ENCODE measurements at regions not wholly inside any gene's neighbourhood (a gene's known extent, or its start where the extent isn't known, plus 50 kb on each side); places are given as distances from the start of the nearest gene placed in this dataset.

GRCh38 chr4:13032936-13033335 is 451.2 kb downstream of the RAB28 start:
- no peak overlapping the region for H3K18ac ChIP-seq (ENCODE audit: extremely low read depth, low read length)
- H3K27ac ChIP-seq (ENCODE audit: low read depth, low read length), result no peak overlapping the region
- FAIRE-seq (no peak), DNase-seq (ENCODE audit: low read depth in 1 of 2, low spot score in 2 of 2) (no peak)
- H3K79me2 ChIP-seq (ENCODE audit: control insufficient read depth in 1 of 2, insufficient read depth in 2 of 2, low read length in 2 of 2), result no peaks in the 10 kb centered on the region
- H3K9me3 ChIP-seq (ENCODE audit: insufficient read depth in 2 of 2, low read depth in 1 of 2, low read length in 1 of 2), result no peaks in the 10 kb centered on the region
- H3K27me3 ChIP-seq (replicated peaks in 1 of 4; ENCODE audit: control insufficient read depth in 3 of 4, extremely low read depth in 1 of 4, insufficient read depth in 3 of 4, low read length in 3 of 4), result no peaks in the 10 kb centered on the region
- no peak overlapping the region for H3K56ac ChIP-seq (replicated peaks; ENCODE audit: insufficient read length, low read depth, low read length)
- no peak overlapping the region for H3K4me3 ChIP-seq (ENCODE audit: extremely low read depth in 1 of 4, insufficient read depth in 2 of 4, low read depth in 3 of 4, low read length in 4 of 4)
- no peaks in the 10 kb centered on the region for H4K20me1 ChIP-seq (replicated peaks in 1 of 2; ENCODE audit: control insufficient read depth in 1 of 2, insufficient read depth in 2 of 2, low read length in 2 of 2)
- no peak overlapping the region for H2AK5ac ChIP-seq (ENCODE audit: low read depth, low read length)
- no peaks in the 10 kb centered on the region for H3K79me1 ChIP-seq (ENCODE audit: low read depth, low read length)
- no peak overlapping the region for H4K8ac ChIP-seq (ENCODE audit: extremely low read depth, insufficient read depth, low read length)
- H3K4me1 ChIP-seq (replicated peaks in 1 of 4; ENCODE audit: control insufficient read depth in 3 of 4, insufficient read depth in 4 of 4, low read length in 3 of 4), result no peaks in the 10 kb centered on the region
- no peak overlapping the region for H3K9ac ChIP-seq (replicated peaks in 1 of 4; ENCODE audit: extremely low read depth in 1 of 4, low read depth in 3 of 4, low read length in 3 of 4)
- no peak overlapping the region for H3K23ac ChIP-seq (ENCODE audit: insufficient read length)
- no peak overlapping the region for H2BK12ac ChIP-seq (ENCODE audit: low read depth, low read length)
- H2AFZ ChIP-seq (ENCODE audit: low read length), result no peak overlapping the region
- ChIA-PET CTCF (ENCODE audit: partially characterized antibody) (interaction anchor here (0.7 to 1.2 kb wide), 3 partner anchors 35 to 130 kb away, joined by 3 read pairs; no protein-coding TSS in a partner anchor), POLR2A (ENCODE audit: partially characterized antibody) (no interaction called here)
- no peak overlapping the region for H2BK120ac ChIP-seq (replicated peaks; ENCODE audit: low read depth, low read length)
- no peak overlapping the region for H4K91ac ChIP-seq (replicated peaks; ENCODE audit: insufficient read length, low read length)
- no peaks in the 10 kb centered on the region for H3K23me2 ChIP-seq (ENCODE audit: low read depth, low read length)
- H2BK20ac ChIP-seq (ENCODE audit: low read length), result no peak overlapping the region
- WGBS, 2 experiments (ENCODE audit: extremely low coverage in 1 of 2, insufficient coverage in 1 of 2, insufficient read length in 1 of 2, insufficient replicate concordance in 2 of 2, low coverage in 1 of 2, low lambda C conversion rate in 2 of 2, missing lambda C conversion rate in 1 of 2), result 92% methylated on average over 1 of the region's 1 CpG; no CpG with 5 or more reads in 1 of the 2 experiments
- H3K4me2 ChIP-seq (ENCODE audit: insufficient read depth in 1 of 2, low read depth in 2 of 2, low read length in 2 of 2), result no peak overlapping the region
- H4K5ac ChIP-seq (ENCODE audit: insufficient read length, low read depth, low read length), result no peak overlapping the region
- no peak overlapping the region for H3K4ac ChIP-seq (replicated peaks; ENCODE audit: insufficient read length, low read depth, low read length)
- no peak overlapping the region for H2BK5ac ChIP-seq (ENCODE audit: low read depth, low read length)
- H3K14ac ChIP-seq (ENCODE audit: insufficient read length), result no peak overlapping the region
- no peak overlapping the region for H2BK15ac ChIP-seq (ENCODE audit: low read length)
- H3K36me3 ChIP-seq (ENCODE audit: control insufficient read depth in 2 of 4, insufficient read depth in 4 of 4, low read length in 3 of 4), result no peaks in the 10 kb centered on the region
- TF ChIP-seq PHF8 (conservative IDR thresholded peaks at IDR 0.05; ENCODE audit: low read depth, low read length) (no peak), GTF2F1 (IDR thresholded peaks at IDR 0.05; ENCODE audit: borderline replicate concordance, low read depth, low read length) (no peak), RAD21 (IDR thresholded peaks at IDR 0.05 in 1 of 2, conservative IDR thresholded peaks at IDR 0.05 in 1 of 2; ENCODE audit: low read depth in 2 of 2, low read length in 2 of 2) (no peak), NANOG (IDR thresholded peaks at IDR 0.05; ENCODE audit: insufficient read depth, low read depth, low read length, poor library complexity, severe bottlenecking) (no peak), SP2 (IDR thresholded peaks at IDR 0.05; ENCODE audit: low read length) (no peak)
